GM12891 (cell line): ENCODE measurements at regions not wholly inside any gene's neighbourhood (a gene's known extent, or its start where the extent isn't known, plus 50 kb on each side); places are given as distances from the start of the nearest gene placed in this dataset.

Experiments
- POLR2A ChIP-seq: IDR thresholded peaks from 2 replicates; pipeline ENCODE4 v1.6.1; 2011; ENCODE audit warnings: low read depth, low read length, control low read depth
- POLR2AphosphoS5 ChIP-seq: IDR thresholded peaks from 2 replicates; pipeline ENCODE4 v1.6.1; 2011; ENCODE audit warnings: low read depth, low read length, control low read depth
- POU2F2 ChIP-seq: IDR thresholded peaks from 2 replicates; pipeline ENCODE4 v1.6.1; 2011; ENCODE audit warnings: low read depth, mild to moderate bottlenecking, control low read depth, low read length, moderate library complexity
- TAF1 ChIP-seq: IDR thresholded peaks from 2 replicates; pipeline ENCODE4 v1.6.1; 2011; ENCODE audit warnings: low read depth, low read length, control low read depth

DNA sequence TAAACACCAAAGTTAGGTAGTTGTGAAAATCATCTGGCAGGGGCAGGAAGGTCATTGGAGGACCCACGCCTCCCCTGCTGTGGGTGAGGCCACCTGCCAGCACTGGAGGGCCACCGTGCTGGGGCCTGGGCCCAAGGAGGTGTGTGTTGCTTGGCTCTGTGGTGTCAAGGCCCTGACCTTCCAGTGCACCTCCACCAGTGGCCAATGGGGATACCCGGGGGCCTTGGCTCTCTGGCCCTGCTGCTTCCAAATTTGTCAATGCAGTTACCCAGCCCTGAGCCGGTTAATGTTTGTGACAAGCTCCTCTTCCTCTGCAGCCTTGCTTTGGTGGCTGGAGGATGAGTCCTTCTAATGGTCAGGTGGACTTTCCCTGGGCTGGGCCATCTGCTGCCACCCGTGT, 150.2 kb downstream of the KLF13 start:
- TF ChIP-seq POU2F2 (no peak), TAF1 (no peak), POLR2A (no peak), POLR2AphosphoS5 (no peak)
